Mesenchymal stem cell (in vitro differentiated cells and primary cell): ENCODE measurements at regions not wholly inside any gene's neighbourhood (a gene's known extent, or its start where the extent isn't known, plus 50 kb on each side); places are given as distances from the start of the nearest gene placed in this dataset.

ENCODE experiments used
- DNase-seq: peaks from one replicate; pipeline ENCODE4 v3.0.0-alpha.2; 2013
- H2AFZ ChIP-seq: one replicate; pipeline ENCODE4 v1.6.1; 2013; ENCODE audit warnings: low read depth, mild to moderate bottlenecking, control low read depth, inconsistent platforms, low read length, moderate library complexity
- H2AK5ac ChIP-seq: 2 replicates; pipeline ENCODE4 v1.6.1; 2013; ENCODE audit warnings: low read length, moderate library complexity, mild to moderate bottlenecking, inconsistent platforms; ENCODE audit not compliant: severe bottlenecking
- H2BK120ac ChIP-seq: one replicate; pipeline ENCODE4 v1.6.1; 2013; ENCODE audit warnings: low read depth, mild to moderate bottlenecking, inconsistent platforms, low read length, moderate library complexity
- H2BK12ac ChIP-seq, 2 experiments: one replicate each; pipeline ENCODE4 v1.6.1; 2013; ENCODE audit warnings: inconsistent platforms in 2 of 2, low read length in 2 of 2, mild to moderate bottlenecking in 2 of 2, moderate library complexity in 2 of 2, control low read depth in 1 of 2
- H2BK15ac ChIP-seq: one replicate; pipeline ENCODE4 v1.6.1; 2013; ENCODE audit warnings: mild to moderate bottlenecking, low read depth, inconsistent platforms; ENCODE audit not compliant: poor library complexity, severe bottlenecking
- H2BK5ac ChIP-seq: 2 replicates; pipeline ENCODE4 v1.6.1; 2013; ENCODE audit warnings: low read depth, mild to moderate bottlenecking, low read length, control low read depth, inconsistent platforms; ENCODE audit not compliant: poor library complexity, severe bottlenecking
- H3K14ac ChIP-seq, 2 experiments: one replicate each; pipeline ENCODE4 v1.6.1; 2013; ENCODE audit warnings: inconsistent platforms in 2 of 2, low read length in 2 of 2, control low read depth in 1 of 2, mild to moderate bottlenecking in 1 of 2, moderate library complexity in 1 of 2
- H3K18ac ChIP-seq, 2 experiments: one replicate each; pipeline ENCODE4 v1.6.1; 2013; ENCODE audit warnings: inconsistent platforms in 2 of 2, low read length in 2 of 2, control low read depth in 1 of 2, low read depth in 1 of 2, mild to moderate bottlenecking in 1 of 2
- H3K23ac ChIP-seq, 2 experiments: one replicate each; pipeline ENCODE4 v1.6.1; 2013; ENCODE audit warnings: inconsistent platforms in 2 of 2, low read length in 2 of 2, mild to moderate bottlenecking in 2 of 2, moderate library complexity in 2 of 2, control low read depth in 1 of 2
- H3K27ac ChIP-seq: 2 replicates; pipeline ENCODE4 v1.5.1; 2013; ENCODE audit warnings: mild to moderate bottlenecking, moderate library complexity, low read length, control low read depth, inconsistent platforms; ENCODE audit not compliant: poor library complexity, severe bottlenecking
- H3K27me3 ChIP-seq, 2 experiments: 2 replicates each; pipeline versions ENCODE4 v1.6.1 to v1.7.0; 2013; ENCODE audit warnings: low read length in 2 of 2, mild to moderate bottlenecking in 2 of 2, moderate library complexity in 2 of 2, control low read depth in 1 of 2, inconsistent platforms in 1 of 2; ENCODE audit not compliant: control insufficient read depth in 1 of 2, insufficient read depth in 1 of 2
- H3K36me3 ChIP-seq, 2 experiments: 2 replicates each; pipeline versions ENCODE4 v1.6.1 to v1.7.0; 2013; ENCODE audit warnings: low read length in 2 of 2, control low read depth in 1 of 2, inconsistent platforms in 1 of 2, low read depth in 1 of 2, mild to moderate bottlenecking in 1 of 2; ENCODE audit not compliant: insufficient read depth in 2 of 2, control insufficient read depth in 1 of 2
- H3K4ac ChIP-seq, 2 experiments: one replicate each; pipeline ENCODE4 v1.6.1; 2013; ENCODE audit warnings: inconsistent platforms in 2 of 2, low read length in 2 of 2, mild to moderate bottlenecking in 2 of 2, moderate library complexity in 2 of 2, control low read depth in 1 of 2, low read depth in 1 of 2
- H3K4me1 ChIP-seq: 2 replicates; pipeline ENCODE4 v1.6.1; 2013; ENCODE audit warnings: low read depth, low read length, control low read depth; ENCODE audit not compliant: control insufficient read depth, insufficient read depth
- H3K4me2 ChIP-seq: 2 replicates; pipeline ENCODE4 v1.6.1; 2013; ENCODE audit warnings: low read length, mild to moderate bottlenecking, inconsistent platforms; ENCODE audit not compliant: poor library complexity, severe bottlenecking
- H3K4me3 ChIP-seq, 2 experiments: 2 replicates each; pipeline versions ENCODE4 v1.5.1 to v1.7.0; 2013; ENCODE audit warnings: low read length in 2 of 2, mild to moderate bottlenecking in 2 of 2, control low read depth in 1 of 2, low read depth in 1 of 2; ENCODE audit not compliant: insufficient read depth in 1 of 2
- H3K79me1 ChIP-seq: replicated peaks from 2 replicates; pipeline ENCODE4 v1.6.1; 2013; ENCODE audit warnings: mild to moderate bottlenecking, control low read depth, low read length, inconsistent platforms; ENCODE audit not compliant: poor library complexity, severe bottlenecking
- H3K9ac ChIP-seq: 2 replicates; pipeline ENCODE4 v1.7.0; 2013; ENCODE audit warnings: mild to moderate bottlenecking, low read length, moderate library complexity
- H3K9me3 ChIP-seq: 2 replicates; pipeline ENCODE4 v1.7.0; 2013; ENCODE audit warnings: mild to moderate bottlenecking, low read length; ENCODE audit not compliant: control insufficient read depth
- H4K8ac ChIP-seq: one replicate; pipeline ENCODE4 v1.6.1; 2013; ENCODE audit warnings: inconsistent platforms, mild to moderate bottlenecking, low read length, moderate library complexity
- H4K91ac ChIP-seq: one replicate; pipeline ENCODE4 v1.6.1; 2013; ENCODE audit warnings: mild to moderate bottlenecking, low read length, inconsistent platforms
- WGBS: methylation state at CpG from one replicate; pipeline ENCODE4 v1.1.7; 2013; ENCODE audit warnings: mixed read lengths; 5-methylcytosine and 5-hydroxymethylcytosine counted together

DNA sequence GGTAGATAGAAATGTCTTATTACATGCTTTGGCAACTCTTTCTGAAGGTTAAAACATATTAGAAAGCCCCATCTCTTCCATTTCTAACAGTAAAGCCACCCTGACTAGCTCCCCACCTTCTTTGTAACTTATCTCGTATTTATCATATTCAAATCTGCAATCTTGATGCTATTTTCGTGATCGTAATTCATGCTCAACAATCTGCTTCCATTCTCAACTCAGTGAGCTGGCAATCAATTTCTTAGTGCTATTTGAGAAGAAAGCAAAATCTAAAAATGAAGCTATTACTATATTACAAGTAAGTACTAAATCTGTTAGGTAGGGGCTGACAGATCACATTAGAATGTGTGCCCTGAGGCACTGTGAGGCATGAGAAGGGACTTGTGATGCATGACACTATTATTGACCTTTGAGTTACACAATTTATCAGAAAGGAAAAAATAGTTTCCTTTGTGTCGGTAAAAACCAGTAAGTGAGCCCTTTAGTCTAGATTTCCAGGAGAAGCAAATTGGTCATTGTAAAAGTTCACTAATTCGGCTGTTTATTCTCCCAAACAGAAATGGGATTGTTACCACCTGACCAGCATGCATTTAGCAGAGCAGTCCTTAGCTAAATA is 379.7 kb upstream of the CNTN6 start:
- Histone ChIP-seq H4K91ac (no peak overlapping the region), H3K4me2 (no peak overlapping the region), H3K4me1 (no peaks in the 10 kb centered on the region), H2BK120ac (no peak overlapping the region), H3K27ac (no peak overlapping the region), H3K4me3 (no peak overlapping the region), H3K9ac (no peak overlapping the region), H3K79me1 (no peaks in the 10 kb centered on the region), H2BK15ac (no peak overlapping the region), H4K8ac (no peak overlapping the region), H3K9me3 (peaks cover 4% of the 10 kb centered on the region), H3K4ac (no peak overlapping the region), H3K27me3 (no peaks in the 10 kb centered on the region), H2BK12ac (no peak overlapping the region), H3K23ac (no peak overlapping the region), H2AFZ (no peak overlapping the region), H3K18ac (no peak overlapping the region), H2AK5ac (no peak overlapping the region), H3K36me3 (no peaks in the 10 kb centered on the region), H3K14ac (no peak overlapping the region), H2BK5ac (no peak overlapping the region)
- WGBS: 73% methylated on average over 5 of the region's 5 CpGs
- no peak for DNase-seq

DNA sequence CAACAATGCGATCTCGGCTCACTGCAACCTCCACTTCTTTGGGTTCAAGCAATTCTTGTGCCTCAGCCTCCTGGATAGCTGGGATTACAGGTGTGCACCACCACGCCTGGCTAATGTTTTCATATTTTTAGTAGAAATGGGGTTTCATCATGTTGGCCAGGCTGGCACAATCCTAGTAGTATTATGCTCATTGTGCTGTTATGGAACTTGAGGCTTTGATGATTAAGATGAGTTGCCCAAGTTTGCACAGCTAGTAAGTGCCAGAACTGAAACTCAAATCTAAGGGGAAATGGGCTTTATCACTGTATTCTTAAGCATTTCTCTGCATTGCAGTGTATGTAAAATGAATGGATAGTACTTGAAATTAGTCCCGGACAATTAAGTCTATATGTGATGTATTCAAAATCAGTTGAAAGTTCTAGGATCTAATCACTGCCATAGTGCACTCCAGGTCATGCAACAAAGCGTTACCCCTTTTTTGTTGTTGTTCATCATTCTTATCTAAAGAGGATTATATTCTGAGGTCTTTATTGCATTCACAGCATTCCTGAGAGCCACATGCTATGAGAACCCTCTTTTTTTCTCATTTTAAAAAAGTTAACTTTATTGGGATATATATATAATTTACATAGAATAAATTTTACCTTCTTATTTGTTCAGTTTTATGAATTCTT is 378.7 kb upstream of the CNTN6 start:
- Histone ChIP-seq H2BK120ac (no peak overlapping the region), H3K14ac (no peak overlapping the region), H3K4me3 (no peak overlapping the region), H3K4ac (no peak overlapping the region), H3K36me3 (no peaks in the 10 kb centered on the region), H2AFZ (no peak overlapping the region), H3K23ac (no peak overlapping the region), H3K4me2 (no peak overlapping the region), H2BK5ac (no peak overlapping the region), H2AK5ac (no peak overlapping the region), H2BK12ac (no peak overlapping the region), H3K27ac (no peak overlapping the region), H4K8ac (no peak overlapping the region), H4K91ac (no peak overlapping the region), H2BK15ac (no peak overlapping the region), H3K9me3 (peaks cover 4% of the 10 kb centered on the region), H3K18ac (no peak overlapping the region), H3K9ac (no peak overlapping the region), H3K79me1 (no peaks in the 10 kb centered on the region), H3K27me3 (no peaks in the 10 kb centered on the region), H3K4me1 (no peaks in the 10 kb centered on the region)
- DNase-seq: no peak
- 93% methylated on average over 4 of the region's 5 CpGs for WGBS

- Histone ChIP-seq H2BK120ac (no peak overlapping the region), H3K4me3 (no peak overlapping the region), H2BK5ac (no peak overlapping the region), H3K4ac (no peak overlapping the region), H3K4me2 (no peak overlapping the region), H3K36me3 (no peaks in the 10 kb centered on the region), H4K91ac (no peak overlapping the region), H3K23ac (no peak overlapping the region), H3K9me3 (no peaks in the 10 kb centered on the region), H3K14ac (no peak overlapping the region), H3K27ac (no peak overlapping the region), H4K8ac (no peak overlapping the region), H2AK5ac (no peak overlapping the region), H3K4me1 (no peaks in the 10 kb centered on the region), H2BK15ac (no peak overlapping the region), H3K18ac (no peak overlapping the region), H3K9ac (no peak overlapping the region), H3K27me3 (no peaks in the 10 kb centered on the region), H2BK12ac (no peak overlapping the region), H2AFZ (no peak overlapping the region), H3K79me1 (no peaks in the 10 kb centered on the region)
- no CpG with 5 or more reads among the region's 1 CpG for WGBS
- DNase-seq: no peak
Observed at GRCh38 chr3:721086-721485, 371.7 kb upstream of the CNTN6 start.

GRCh38 chr3:732326-732928 is 360.4 kb upstream of the CNTN6 start:
- no peak overlapping the region for H2AK5ac ChIP-seq
- H3K18ac ChIP-seq: no peak overlapping the region
- H2AFZ ChIP-seq: no peak overlapping the region
- H3K23ac ChIP-seq: no peak overlapping the region
- no peak overlapping the region for H3K27ac ChIP-seq
- no peak overlapping the region for H3K9ac ChIP-seq
- no peaks in the 10 kb centered on the region for H3K4me1 ChIP-seq
- H4K8ac ChIP-seq: no peak overlapping the region
- H2BK120ac ChIP-seq: no peak overlapping the region
- WGBS: 97% methylated on average over 3 of the region's 3 CpGs
- no peaks in the 10 kb centered on the region for H3K27me3 ChIP-seq
- H3K4ac ChIP-seq: no peak overlapping the region
- no peak overlapping the region for H3K4me3 ChIP-seq
- H4K91ac ChIP-seq: no peak overlapping the region
- no peak overlapping the region for H2BK12ac ChIP-seq
- no peak for DNase-seq
- no peak overlapping the region for H3K14ac ChIP-seq
- H3K79me1 ChIP-seq: no peaks in the 10 kb centered on the region
- H3K4me2 ChIP-seq: no peak overlapping the region
- H3K9me3 ChIP-seq: no peaks in the 10 kb centered on the region
- no peak overlapping the region for H2BK5ac ChIP-seq
- H2BK15ac ChIP-seq: no peak overlapping the region
- H3K36me3 ChIP-seq: no peaks in the 10 kb centered on the region
